ENCODE measurements at regions not wholly inside any gene's neighbourhood (a gene's known extent, or its start where the extent isn't known, plus 50 kb on each side); places are given as distances from the start of the nearest gene placed in this dataset.

DNA sequence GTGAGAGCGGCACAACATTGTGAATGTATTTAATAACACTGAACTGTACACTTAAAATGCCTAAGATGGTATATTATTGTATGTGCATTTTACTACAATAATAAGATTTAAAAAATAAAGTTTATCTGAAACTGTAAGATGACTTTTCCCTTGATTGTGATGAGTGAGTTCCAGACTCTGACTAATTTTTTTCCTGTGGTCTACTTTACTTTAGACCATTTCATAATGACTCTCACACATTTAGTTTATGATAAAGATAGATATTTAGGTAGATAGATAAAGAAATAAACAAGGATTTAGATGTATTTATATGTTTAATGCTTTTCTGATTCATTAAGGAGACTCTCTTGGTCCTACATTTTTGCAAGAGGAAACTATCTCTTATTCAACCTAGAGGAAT, 835.9 kb upstream of the SORCS1 start:
- TF ChIP-seq, protein P1, sequence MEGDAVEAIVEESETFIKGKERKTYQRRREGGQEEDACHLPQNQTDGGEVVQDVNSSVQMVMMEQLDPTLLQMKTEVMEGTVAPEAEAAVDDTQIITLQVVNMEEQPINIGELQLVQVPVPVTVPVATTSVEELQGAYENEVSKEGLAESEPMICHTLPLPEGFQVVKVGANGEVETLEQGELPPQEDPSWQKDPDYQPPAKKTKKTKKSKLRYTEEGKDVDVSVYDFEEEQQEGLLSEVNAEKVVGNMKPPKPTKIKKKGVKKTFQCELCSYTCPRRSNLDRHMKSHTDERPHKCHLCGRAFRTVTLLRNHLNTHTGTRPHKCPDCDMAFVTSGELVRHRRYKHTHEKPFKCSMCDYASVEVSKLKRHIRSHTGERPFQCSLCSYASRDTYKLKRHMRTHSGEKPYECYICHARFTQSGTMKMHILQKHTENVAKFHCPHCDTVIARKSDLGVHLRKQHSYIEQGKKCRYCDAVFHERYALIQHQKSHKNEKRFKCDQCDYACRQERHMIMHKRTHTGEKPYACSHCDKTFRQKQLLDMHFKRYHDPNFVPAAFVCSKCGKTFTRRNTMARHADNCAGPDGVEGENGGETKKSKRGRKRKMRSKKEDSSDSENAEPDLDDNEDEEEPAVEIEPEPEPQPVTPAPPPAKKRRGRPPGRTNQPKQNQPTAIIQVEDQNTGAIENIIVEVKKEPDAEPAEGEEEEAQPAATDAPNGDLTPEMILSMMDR (conservative IDR thresholded peaks at IDR 0.05), result no peak
- H3K27ac ChIP-seq, result no peak overlapping the region

DNA sequence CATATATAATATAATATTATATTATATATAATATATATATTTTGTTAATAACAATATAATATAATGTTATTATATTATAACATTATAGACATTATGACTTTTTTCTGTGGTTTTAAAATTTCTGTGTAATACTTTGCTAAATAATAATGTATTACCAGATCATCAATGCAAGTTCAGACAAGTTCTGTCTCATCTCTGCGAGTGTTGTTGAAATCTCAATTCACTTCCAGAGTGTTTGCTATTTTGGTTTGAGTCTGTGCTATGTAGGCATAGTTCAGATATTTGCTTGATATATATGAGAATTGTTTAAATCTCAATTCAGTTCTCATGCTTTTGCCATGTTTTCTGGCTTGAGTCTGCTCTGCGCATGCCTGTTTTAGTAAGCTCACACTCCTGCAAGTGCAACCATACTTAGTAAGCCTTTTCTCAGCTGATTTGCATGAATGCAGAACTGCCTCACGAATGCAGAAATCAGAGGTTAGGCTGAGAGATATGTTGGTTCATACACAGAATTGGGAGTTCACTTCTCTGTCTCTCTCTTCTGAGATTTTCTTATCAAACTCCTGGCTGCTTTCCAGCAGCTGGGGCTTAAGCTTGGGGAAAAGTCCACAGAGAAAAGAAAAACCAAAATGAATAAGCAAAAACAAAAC, 830.2 kb upstream of the SORCS1 start:
- H3K27ac ChIP-seq, result no peak overlapping the region

DNA sequence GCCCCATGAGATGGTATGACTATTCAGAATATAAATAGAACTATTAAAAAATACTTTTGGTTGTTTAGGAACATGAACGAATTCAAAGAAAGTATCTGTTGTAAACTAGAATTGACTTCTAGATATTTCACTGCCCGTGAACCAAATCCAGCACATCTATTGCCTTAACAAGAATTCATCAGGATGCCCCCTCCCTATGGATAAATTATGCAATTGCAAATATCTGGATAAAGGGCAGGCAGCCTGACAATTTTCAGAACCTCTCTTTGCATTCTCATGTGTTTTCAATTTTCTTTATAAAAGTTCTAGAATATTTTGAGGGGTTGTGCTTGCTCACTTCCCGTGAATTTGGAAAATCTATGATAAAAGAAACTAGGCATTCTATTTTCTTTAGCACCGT, 822.1 kb upstream of the SORCS1 start:
- no peak overlapping the region for H3K27ac ChIP-seq
- TF ChIP-seq, protein P1 (conservative IDR thresholded peaks at IDR 0.05), result no peak

More for the DNA sequence above, 830.2 kb upstream of the SORCS1 start:
- TF ChIP-seq, protein P1 (conservative IDR thresholded peaks at IDR 0.05), result no peak

DNA sequence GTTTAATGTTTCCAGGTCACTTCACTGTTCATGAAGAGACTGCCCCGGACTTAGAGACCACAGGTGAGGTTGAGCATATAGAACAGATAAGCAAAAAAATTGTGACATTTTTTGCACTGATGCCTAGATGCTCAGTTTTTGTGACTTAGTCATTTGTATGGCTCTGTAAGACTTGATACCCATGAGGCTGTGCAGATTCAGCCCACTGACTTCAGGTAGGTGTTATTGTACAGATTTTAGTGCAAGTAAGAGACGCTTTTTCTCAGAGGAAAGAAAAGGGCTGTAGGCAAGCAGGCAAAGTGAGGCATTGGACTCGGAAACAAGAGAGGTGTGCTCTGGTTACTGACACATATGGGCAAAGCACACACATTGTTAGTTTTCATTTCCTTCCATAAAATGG, 820.1 kb upstream of the SORCS1 start:
- TF ChIP-seq, protein P1 (conservative IDR thresholded peaks at IDR 0.05), result no peak
- no peak overlapping the region for H3K27ac ChIP-seq

DNA sequence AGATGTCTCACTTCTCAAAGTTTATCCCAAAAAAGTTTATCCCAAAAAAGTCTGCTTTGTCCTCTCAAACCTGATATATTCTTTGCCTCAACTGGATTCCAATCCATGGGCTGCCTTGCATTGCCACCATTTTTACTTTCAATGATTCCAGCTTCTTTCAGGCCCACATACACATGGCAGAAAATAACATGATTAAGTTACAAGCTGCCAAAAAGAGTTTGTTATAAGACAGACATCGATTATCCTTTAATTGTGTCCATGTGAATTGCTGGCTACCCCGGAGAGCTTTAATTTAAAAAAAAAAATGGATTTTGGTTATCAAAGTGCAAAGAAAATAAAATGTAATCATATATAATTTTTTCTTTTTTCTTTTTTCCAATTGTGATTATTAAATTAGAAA, 819.6 kb upstream of the SORCS1 start:
- no peak overlapping the region for H3K27ac ChIP-seq
- TF ChIP-seq, protein P1 (conservative IDR thresholded peaks at IDR 0.05), result no peak

DNA sequence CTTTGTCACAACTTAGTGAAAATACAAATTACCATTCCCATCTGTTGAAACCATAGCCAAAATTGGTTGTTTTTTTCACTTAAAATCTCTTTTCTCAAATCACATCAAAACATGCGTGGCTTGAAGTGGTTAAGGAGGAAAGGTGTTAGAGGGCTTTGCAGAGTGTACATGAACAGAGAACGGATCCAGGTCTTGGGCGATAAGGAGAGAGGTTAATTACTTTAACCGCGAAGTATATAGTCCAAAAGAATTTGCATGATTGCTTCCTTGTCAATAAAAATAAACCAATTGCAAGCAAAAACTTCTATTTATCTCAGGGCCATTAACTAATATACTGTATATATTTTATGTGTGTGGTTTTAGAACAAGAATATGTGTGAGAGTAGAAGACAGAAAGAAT, 813.9 kb upstream of the SORCS1 start:
- TF ChIP-seq, protein P1 (conservative IDR thresholded peaks at IDR 0.05), result no peak
- no peak overlapping the region for H3K27ac ChIP-seq

DNA sequence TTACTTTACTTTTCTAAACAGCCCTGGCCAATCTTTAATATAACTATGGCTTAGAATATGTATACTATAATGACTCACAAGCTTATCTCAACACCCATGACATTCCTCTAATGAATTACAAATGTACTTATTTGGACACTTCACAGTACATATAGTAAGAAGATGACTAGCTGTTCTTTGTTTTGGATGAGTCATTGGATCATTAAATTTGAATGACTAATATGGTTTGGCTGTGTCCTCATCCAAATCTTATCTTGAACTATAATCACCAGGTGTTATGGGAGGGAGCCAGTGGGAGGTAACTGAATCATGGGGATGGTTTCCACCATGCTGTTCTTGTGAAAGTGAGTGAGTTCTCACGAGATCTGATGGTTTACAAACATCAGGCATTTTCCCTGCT, 807.5 kb upstream of the SORCS1 start:
- TF ChIP-seq, protein P1 (conservative IDR thresholded peaks at IDR 0.05), result no peak
- H3K27ac ChIP-seq, result no peak overlapping the region

Data from VCaP (cell line).